NCI-H774 (cell line): ENCODE measurements at regions not wholly inside any gene's neighbourhood (a gene's known extent, or its start where the extent isn't known, plus 50 kb on each side); places are given as distances from the start of the nearest gene placed in this dataset.
"Not testable (repeated sequence)": the region's sequence is repeated elsewhere in the genome, so short reads cannot be mapped to it uniquely, and the experiment has no call there.

Experiments used
- DNase-seq: peaks from one replicate; lab custom pipeline; 2025; lab: John Stamatoyannopoulos, UW

DNA sequence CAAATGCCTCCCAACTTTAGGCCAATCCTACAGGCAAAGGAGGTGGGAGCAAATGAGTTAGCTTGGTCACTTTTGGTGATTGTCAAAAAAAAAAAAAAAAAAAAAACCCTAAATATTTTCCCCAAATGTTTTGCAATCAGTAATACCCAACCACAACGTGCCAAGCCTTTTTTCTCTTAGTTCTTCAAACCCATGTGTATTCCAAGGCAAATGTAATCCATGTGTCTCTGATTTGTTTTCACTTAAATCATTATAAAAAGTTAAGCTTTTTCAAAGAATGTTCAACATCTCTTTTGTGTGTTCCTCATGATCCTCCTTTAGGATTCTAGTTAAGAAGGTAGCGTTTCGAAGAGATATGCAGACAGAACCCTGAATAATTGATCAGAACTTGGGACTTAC, 328.4 kb downstream of the PAPSS1 start:
- no peak for DNase-seq

DNA sequence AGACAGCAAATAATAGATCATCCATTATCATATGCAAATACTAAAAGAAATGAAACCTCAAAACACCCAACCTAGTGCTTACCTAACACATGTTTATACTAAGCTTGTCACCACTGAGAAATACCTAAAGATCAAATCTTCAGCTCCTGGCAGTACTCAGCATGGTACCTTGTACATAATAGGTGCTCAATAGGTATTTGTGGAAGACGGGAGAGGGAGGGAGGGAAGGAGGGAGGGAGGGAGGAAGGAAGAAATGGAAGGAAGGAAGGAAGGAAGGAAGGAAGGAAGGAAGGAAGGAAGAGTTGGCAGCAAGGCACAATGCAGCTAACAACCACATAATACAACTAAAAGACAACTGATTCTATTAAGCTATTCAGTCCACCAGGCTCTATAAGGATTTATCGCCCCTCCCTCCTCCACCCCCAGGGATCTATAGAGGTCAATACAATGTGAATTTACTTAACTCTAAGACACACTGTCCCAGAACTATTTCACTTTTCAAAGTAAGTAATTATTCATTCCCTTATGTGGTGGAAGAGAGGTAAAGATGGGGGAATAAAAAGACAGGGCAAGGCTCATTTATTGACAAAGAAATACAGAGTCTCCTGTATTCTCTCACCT, 328.9 kb downstream of the PAPSS1 start:
- DNase-seq = no peak

DNA sequence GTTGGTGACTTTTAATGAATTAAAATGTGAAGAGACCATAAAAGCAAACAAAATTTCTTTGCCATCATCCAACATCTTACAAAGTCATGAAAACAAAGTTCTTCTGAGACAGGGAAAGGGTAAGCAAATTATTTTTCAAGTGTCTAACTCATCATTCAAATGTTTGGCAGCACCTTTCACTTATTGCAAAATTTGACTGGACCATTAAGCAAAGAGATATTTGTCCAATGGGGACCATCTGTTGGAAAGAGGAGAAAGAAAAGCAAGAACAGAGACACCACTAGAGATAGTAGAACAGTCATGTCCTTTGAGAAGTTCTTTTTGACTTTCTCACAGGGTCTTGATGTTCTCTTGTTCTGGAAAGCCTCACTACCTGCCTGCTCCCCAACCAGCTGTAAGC, 330.1 kb downstream of the PAPSS1 start:
- no peak for DNase-seq

DNA sequence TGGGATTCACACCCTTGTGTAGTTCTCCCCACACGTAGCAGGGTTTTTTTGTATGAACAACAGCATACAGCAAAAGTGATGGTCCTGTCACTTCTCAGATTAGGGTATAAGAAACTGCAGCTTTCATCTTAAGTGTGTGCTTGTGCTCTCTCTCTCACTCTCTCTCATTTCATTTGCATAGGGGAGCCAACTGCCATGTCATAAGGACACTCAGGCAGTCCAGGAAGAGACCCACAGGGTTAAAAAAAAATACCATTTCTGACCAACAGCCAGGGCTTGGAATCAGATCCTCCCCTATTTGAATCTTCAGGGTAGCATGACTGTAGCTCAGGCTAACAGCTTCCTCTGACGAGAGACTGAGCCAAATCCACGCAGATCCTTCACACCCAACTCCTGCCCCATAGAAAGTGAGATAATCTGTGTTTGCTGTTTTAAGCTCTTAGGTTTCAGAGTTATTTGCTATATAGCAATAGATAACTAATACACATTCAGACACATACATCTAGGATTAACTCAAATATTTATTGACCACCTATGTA, 331.2 kb downstream of the PAPSS1 start:
- DNase-seq = no peak

DNA sequence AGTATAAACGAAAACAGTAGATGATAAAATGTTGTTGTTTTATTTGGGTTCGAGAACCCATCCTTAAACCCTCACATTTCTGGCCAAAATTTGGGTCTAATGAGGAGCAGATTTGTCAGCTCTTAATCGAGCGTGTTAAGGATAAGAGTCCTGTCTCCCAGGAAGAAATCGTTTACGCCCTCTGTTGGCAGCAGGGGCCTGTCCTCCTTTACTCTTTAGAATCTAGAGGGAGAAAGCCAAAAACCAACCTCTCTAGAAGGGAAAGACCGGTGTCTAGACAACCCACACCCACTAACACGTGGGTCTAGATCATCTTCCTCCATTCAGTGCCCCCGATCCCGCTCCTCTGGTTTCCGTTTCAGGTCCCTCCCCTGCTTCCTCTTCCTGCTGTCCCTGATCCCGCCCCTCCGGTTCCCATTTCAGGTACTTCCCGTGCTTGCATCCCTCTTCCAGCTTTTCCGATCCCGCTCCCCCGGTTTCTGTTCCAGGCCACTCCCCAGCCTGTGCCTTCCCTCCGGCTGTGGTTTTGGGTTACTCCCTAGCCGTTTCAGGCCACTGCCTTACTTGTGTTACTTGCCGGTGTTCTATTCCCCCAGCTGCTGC, 339.1 kb downstream of the PAPSS1 start:
- DNase-seq = no peak

DNA sequence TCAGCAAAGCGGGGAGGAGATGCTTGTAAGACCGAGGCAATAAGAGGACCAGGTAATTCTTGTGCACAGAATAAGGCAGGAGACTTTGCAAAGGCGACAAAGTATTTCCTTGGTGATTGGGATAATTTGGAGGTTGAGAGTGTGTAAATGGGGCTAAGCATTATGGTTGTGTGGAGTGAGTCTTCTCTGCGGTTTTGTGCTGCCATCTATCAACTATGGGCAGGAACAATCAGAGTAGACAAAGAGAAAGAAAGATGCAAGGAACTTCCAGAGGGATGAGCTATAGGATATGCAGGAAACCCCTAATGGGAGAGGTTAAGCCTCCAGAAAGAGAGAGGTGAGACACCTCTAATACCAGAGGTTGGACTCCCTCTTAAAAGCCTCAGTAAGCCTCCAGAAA, 339.8 kb downstream of the PAPSS1 start:
- DNase-seq = no peak

DNA sequence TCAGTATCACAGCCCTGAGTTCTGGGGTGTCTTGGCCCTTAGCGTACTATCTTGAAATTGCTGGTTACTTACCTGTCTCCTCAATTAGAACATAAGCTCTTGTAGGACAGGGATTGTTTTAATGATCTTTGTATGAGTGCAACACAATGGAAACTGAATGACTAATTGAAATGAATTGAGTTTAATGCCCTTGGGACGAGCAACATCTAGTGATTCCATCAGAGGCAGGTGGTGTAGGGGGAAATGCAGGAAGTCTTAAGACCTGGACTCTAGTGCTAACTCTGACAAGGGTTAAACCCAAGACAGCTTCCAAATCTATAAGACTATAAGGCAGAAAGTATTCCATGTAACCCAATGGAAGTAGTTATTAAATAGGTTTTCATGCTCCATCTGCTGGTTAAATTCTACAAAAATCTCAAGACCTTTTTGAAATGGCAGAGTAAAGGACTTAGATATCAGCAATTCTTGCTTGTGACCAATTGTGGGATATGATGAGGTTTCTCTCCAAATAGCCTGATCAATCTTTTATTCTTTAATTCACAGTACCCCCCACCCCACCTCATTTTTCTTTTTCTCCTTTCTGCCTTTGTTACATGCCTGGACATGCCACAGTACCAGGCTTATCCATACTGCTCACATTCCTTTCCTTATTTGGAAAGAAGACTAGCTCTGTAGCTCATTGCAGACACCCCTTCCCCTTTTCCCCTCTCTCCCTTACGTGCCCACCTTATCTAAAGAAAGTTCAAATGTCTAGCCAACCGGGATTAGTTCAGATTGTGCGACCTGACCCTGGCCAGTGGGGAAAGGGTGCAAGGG, 340.8 kb downstream of the PAPSS1 start:
- no peak for DNase-seq

DNA sequence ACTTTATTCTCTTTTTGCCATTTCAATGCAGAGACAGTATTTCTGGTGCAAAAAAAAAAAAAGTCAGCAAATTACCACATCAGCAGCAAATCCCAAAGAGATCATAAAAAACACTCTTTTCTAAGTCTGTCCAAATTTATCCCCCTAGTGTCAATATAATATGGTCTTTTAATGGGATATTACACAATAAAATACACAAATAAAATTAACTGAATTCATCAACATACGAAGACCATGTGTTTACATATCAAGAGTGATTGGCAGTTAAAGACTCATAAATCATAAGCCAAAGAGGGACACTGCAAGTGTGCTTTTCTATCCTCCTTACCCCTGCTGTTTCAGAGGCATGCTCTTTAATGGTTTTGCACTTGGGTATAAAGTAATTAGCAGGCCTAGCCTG, 340.2 kb upstream of the DKK2 start:
- DNase-seq = no peak

DNA sequence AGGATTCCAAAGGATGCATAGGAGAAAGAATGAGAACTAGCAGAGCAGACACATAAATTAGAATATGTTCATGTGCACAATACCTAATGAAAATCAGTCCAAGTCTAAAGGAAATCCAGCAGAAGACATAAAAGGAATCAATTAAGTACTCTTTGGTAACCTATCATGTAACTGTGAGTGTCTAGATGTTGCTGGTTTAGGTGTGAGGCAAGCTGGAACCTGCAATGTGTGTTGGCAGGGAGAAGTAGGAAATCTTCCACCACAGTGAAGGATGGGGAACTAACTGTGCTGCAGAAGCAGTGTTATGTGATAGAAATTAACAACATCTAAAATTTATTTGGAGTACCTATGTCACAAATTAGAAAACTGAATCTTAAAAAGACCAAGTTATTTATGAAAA, 330.8 kb upstream of the DKK2 start:
- DNase-seq = no peak

DNA sequence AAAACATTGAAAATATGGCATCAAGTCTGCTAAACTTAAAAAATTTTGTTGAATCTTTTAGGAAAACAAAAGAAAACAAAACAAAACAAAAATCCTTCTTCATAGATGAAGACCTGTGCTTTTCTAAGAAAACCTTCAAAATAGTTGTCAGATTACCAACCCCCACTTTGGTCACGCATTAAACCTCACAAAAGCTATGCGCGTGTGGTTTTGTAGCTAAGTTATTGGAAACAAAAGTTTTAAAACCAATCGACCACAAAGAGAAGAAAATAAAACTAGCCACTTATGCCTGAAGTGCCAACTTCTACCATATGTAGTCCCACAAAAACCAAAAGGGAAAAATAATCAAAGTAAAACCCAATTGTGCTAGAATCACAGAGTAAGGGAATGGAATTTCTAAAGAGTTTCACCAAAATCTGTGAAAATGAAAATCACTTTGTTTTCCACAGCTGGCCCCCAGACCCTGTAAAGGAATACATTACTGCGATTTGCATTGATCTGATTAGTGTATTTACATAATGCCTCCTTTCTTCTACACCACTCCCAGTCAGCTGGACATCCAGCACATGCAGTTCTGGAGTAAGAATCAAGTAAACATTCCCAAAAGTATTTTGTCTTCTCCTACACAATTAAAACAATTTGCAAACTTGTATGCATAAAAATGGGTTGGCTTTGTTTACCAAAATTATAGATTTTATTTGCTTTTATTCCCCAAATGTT, 330.1 kb upstream of the DKK2 start:
- DNase-seq = no peak

DNA sequence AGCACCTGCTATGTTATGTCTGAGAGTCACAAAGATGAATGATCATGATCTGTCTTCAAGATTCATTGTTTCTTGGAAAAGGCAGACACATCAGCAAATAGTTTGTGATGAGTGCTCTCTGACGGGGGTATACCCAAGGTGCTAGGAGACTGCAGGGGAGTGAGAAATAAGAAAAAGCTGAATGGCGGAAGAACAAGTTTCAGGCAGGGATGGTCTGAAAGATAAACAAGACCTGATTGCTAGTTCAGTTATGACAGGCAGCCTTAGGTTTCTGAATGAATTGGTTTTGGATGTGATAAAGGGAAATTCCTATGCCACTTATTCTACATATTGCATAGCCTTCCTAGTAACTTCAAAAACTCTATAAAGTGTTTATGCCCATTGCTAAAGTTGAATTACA, 327.0 kb upstream of the DKK2 start:
- no peak for DNase-seq

DNA sequence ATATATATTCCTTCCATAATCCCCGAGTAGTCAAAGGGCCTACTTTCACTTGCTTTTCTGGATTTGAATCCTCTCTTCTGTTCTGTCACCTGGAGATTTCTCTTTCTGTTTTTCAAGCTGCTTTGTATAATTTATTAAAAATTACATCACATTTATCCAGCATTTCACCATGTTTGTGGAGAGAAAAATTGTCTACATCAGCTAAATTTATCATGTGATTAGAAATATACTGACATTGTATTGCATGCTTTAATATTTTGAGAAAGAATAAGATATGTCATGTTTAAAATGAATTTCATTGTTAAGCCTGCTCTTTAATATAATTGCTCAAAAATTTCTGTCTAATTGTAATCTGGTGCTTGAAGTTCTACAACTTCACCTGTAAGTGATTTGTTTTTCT, 323.1 kb upstream of the DKK2 start:
- no peak for DNase-seq

DNA sequence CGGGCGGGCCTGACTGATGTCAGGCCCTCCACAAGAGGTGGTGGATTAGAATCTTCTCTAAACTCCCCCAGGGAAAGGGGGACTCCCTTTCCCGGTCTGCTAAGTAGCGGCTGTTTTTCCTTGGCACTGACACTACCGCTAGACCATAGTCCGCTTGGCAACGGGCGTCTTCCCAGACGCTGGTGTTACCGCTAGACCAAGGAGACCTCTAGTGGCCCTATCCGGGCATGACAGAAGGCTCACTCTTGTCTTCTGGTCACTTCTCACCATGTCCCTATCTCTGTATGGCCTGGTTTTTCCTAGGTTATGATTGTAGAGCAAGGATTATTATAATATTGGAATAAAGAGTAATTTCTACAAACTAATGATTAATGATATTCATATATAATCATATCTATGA, 318.2 kb upstream of the DKK2 start:
- DNase-seq = not testable (repeated sequence)

DNA sequence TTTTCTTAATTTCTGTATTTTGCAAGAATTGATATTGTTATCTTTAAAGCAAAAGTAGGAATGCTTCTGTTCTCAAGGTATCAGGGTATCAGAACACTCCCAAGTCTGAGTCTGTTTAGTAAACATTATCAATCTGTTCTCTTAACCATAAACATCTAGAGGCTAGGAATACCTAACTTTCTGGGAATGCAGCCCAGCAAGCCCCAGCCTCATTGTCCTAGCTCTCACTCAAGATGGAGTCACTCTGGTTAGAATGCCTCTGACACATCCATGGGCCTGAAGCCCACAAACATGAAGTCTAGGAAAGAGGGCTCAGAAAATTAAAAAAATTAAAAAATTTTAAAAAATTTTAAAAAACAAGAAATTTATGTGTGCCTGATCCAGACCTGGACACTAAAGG, 315.1 kb upstream of the DKK2 start:
- no peak for DNase-seq

DNA sequence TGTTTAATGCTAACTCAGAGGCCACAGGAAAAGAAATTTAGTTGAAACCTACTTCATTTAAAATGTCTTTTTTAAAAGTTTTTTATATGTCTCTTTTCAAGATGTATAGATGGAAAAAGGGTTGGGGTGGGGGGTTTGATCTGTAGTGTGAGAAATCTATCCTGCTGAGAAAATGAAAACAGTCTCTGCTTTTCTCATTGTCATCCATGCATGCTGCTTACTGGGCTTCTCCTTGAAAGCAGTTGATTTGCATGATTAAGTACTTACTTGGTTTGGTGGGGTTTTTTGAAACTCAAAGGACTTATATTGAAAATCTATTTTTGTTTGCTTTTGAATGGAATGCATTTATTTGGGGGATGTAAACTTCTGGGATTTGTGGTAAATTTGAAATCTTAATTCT, 313.6 kb upstream of the DKK2 start:
- no peak for DNase-seq

DNA sequence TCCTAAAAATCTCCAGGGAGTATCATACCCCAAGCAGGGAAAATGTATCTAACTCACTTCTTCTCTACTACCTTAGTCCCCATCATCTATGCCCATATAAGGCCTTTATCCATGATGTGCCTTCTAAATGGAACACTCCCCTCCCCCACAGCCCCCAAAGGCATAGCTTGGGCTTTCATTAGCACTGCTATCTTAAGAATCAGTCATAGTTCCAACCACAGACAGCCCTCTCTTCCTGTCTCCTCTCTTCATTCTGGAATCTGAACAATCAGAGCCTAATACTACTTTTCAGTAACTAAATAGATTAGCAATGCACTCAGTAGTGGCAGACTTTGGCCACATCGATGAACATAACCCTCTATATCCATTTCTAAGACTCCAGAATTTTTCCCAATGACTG, 313.2 kb upstream of the DKK2 start:
- no peak for DNase-seq

DNA sequence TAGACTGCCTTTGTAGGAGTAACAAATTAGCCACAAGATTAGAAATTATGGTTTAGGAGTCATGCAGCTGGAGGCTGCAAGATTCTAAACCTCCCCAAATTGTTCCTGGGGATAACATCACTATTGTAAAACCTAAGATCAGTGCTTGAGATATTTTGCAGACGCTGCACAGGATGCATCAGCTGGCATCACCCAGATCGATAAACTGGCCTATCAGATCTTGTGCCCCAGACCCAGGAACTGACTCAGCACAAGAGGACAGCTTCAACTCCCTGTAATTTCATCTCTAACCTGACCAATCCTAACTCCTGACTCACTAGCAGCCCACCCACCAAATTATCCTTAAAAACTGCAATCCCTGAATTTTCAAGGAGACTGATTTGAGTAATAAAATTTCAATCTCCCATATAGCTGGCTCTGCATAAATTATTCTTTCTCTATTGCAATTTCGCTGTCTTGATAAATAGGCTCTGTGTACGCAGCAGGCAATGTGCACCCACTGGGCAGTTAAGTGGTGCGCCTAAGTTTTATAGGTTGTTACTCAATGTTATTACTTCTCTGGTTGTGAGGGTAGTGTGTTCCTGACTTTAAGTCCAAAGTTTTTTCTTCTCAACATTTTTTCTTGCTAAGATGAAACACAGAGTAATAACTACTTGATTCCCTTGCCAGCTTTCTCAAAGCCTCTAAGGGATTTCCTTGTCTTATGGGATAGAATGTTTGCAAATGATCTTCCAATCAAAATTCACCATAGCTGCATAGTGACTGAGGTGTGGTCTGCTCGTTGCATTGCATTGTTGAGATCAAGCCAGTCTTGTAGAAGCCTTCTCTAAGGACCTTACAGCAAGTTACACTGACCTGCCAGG, 312.3 kb upstream of the DKK2 start:
- no peak for DNase-seq

DNA sequence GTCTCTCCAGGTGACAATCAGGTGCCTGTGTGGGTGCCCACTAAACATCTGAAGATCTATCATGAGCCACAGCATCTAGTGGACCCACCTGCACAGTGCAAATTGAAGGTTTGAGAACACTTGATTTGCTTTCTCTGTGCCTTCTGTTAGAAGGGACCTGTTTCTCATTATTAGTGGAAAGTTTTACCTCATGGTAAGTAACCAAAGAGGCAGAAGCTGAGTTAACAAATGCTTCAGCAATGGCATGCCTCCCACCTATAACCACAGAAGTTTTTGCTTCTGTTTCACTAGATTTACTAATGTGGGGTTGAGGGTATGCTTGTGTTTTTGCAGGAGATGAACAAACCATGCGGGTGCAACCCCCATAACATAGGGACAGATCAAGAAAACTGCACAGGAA, 297.4 kb upstream of the DKK2 start:
- DNase-seq = no peak

DNA sequence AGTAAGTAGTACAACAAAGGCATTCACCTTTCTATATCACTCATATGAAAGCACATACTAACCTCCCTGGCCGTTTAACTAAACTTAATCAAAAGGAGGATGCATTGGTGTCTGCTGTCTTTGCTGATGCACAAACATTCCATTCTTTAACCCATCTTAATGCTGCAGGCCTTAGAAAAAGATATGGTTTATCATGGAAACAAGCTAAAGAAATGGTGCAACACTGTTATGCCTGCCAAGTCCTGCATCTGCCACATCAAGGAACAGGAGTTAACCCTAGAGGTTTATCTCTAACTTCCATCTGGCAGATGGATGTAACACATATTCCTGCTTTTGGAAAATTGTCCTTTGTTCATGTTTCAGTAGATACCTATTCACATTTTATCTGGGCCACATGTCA, 296.5 kb upstream of the DKK2 start:
- not testable (repeated sequence) for DNase-seq

DNA sequence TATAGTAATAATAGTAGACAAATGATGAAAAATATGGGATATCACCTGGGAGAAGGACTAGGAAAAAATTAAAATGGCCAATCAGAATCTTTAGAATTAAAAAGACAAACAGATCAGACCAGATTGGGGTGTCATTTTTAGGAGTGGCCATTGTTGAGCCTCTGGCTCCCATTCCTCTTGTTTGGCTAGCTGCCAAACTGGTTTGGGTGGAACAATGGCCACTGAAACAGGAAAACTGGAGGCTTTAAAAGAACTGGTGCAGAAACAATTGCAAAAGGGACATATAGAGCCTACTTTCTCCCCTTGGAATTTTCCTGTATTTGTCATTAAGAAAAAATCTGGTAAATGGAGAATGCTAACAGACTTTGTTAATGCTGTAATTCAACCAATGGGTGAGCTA, 294.8 kb upstream of the DKK2 start:
- DNase-seq = no peak

DNA sequence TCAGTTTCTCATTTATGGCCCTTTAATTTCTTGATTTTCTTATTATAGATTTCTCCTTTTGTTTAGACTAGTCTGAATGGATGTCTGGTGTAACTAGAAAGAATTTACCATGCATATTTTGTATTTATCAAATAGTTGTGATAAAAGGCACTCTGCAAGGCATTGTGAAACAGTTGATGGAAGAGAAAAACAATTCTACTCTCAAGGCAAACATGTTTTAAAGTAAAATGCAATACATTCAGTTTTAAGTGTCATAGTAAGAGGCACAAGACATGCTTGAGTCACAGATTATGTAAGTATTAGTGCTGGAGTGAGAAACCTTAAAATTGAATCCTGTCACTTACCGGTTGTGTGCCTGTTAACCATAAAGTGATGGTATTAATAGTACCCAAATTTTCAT, 283.3 kb upstream of the DKK2 start:
- no peak for DNase-seq

DNA sequence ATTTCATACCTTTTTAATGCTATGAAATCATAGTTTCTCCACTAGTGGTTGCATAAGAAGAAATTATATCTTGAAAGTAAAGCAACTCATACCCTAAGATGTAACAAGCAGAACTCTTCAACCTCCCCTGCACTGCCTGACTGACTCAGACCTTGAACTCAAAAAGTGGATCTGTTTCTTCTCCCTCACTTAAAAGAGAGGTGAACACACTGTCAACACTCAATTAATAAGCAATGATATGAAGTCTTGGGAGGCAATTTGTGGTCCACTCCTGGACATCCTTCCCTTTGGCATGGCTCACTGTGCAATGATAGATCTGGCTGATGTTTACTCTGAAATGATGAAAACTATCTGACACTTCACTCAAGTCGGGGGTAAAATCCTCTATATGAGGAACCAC, 282.0 kb upstream of the DKK2 start:
- DNase-seq = no peak
